Vagina (tissue), 2 donors: ENCODE measurements at regions not wholly inside any gene's neighbourhood (a gene's known extent, or its start where the extent isn't known, plus 50 kb on each side); places are given as distances from the start of the nearest gene placed in this dataset.

Experiments
- CTCF ChIP-seq, 3 experiments: fragments of 450-650 bp in 2 of 3; fragments of 200-600 bp in 1 of 3; sonication (generic) in 1 of 3; IDR thresholded peaks; one replicate each; pipeline ENCODE4 v1.5.1; 2017 to 2019; ENCODE audit warnings: antibody characterized with exemption in 3 of 3, mild to moderate bottlenecking in 2 of 3, moderate library complexity in 2 of 3
- POLR2A ChIP-seq, 2 donors: fragments of 450-650 bp; IDR thresholded peaks; one replicate each; pipeline ENCODE4 v1.6.1; 2017; ENCODE audit warnings: antibody characterized with exemption in 2 of 2, mild to moderate bottlenecking in 2 of 2, moderate library complexity in 2 of 2
- POLR2AphosphoS5 ChIP-seq, 2 donors: sonication (generic); formaldehyde crosslinking; IDR thresholded peaks; one replicate each; pipeline ENCODE4 v1.9.0; 2017; ENCODE audit warnings: antibody characterized with exemption in 2 of 2, mild to moderate bottlenecking in 2 of 2, low read depth in 1 of 2; ENCODE audit not compliant: insufficient read depth in 1 of 2

DNA sequence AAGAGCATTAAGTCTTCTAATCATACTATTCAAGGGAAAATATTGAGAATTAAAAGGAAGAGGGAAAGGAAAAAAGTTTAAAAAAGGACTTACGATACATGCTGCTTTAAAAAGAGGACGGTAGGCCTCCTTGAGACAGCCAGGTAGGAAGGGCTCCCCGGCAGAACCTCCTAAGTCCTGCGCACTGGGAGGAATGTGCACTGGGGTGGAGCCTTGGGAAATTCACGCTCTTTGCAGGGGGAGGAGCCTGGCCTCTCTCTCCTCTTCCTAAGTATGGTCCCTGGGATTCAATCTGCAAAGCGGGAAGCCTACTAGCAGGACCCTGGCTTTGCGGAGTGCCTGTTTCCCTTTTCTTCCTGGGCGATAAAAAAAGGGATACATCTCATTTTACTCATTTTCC, 553.0 kb downstream of the RPS29 start:
- no peak for TF ChIP-seq CTCF (IDR thresholded peaks at IDR 0.05)
- TF ChIP-seq POLR2A (IDR thresholded peaks at IDR 0.05), result no peak
- no peak for TF ChIP-seq POLR2AphosphoS5 (IDR thresholded peaks at IDR 0.05; ENCODE audit: insufficient read depth in 1 of 2, low read depth in 1 of 2)
